ENCODE measurements at regions not wholly inside any gene's neighbourhood (a gene's known extent, or its start where the extent isn't known, plus 50 kb on each side); places are given as distances from the start of the nearest gene placed in this dataset.

- TF ChIP-seq ATF3 (CRISPR knock-in tag; conservative IDR thresholded peaks at IDR 0.05) (no peak), MAX (CRISPR knock-in tag; IDR thresholded peaks at IDR 0.05) (no peak), CREB1 (CRISPR knock-in tag; IDR thresholded peaks at IDR 0.05) (no peak)
Observed at GRCh38 chr11:127567237-127567932, 566.8 kb upstream of the KIRREL3 start.

Measured in WTC11 (cell line).